Muscle layer of duodenum (tissue), 2 donors: ENCODE measurements at regions not wholly inside any gene's neighbourhood (a gene's known extent, or its start where the extent isn't known, plus 50 kb on each side); places are given as distances from the start of the nearest gene placed in this dataset.
"Not testable (repeated sequence)": the region's sequence is repeated elsewhere in the genome, so short reads cannot be mapped to it uniquely, and the experiment has no call there.

Source experiments
- H3K27ac ChIP-seq: one replicate; pipeline ENCODE4 v1.7.0; 2013; ENCODE audit warnings: mild to moderate bottlenecking, low read length
- H3K27me3 ChIP-seq: one replicate; pipeline ENCODE4 v1.7.0; 2013; ENCODE audit warnings: low read depth, mild to moderate bottlenecking, control low read depth, low read length
- H3K36me3 ChIP-seq, 2 donors: one replicate each; pipeline ENCODE4 v1.7.0; 2013; ENCODE audit warnings: low read length in 2 of 2, control low read depth in 1 of 2, mild to moderate bottlenecking in 1 of 2; ENCODE audit not compliant: insufficient read depth in 2 of 2, control insufficient read depth in 1 of 2
- H3K4me1 ChIP-seq, 2 donors: one replicate each; pipeline ENCODE4 v1.7.0; 2013; ENCODE audit warnings: low read length in 2 of 2, mild to moderate bottlenecking in 2 of 2, control low read depth in 1 of 2, moderate library complexity in 1 of 2; ENCODE audit not compliant: insufficient read depth in 2 of 2, control insufficient read depth in 1 of 2
- H3K4me3 ChIP-seq, 2 donors: one replicate each; pipeline ENCODE4 v1.7.0; 2013; ENCODE audit warnings: low read length in 2 of 2, low read depth in 1 of 2, mild to moderate bottlenecking in 1 of 2
- H3K9me3 ChIP-seq, 2 donors: one replicate each; pipeline ENCODE4 v1.7.0; 2013; ENCODE audit warnings: low read length in 2 of 2, control low read depth in 1 of 2, mild to moderate bottlenecking in 1 of 2; ENCODE audit not compliant: control insufficient read depth in 1 of 2
- donor health status: healthy.

GRCh38 chr16:9627427-9627826 is 536.0 kb downstream of the HAPSTR1 start:
- Histone ChIP-seq H3K4me3 (no peak overlapping the region), H3K27me3 (no peaks in the 10 kb centered on the region), H3K27ac (no peak overlapping the region), H3K9me3 (no peaks in the 10 kb centered on the region), H3K4me1 (no peaks in the 10 kb centered on the region), H3K36me3 (no peaks in the 10 kb centered on the region)

- no peaks in the 10 kb centered on the region for H3K4me1 ChIP-seq
- no peaks in the 10 kb centered on the region for H3K36me3 ChIP-seq
- H3K4me3 ChIP-seq: no peak overlapping the region
- no peaks in the 10 kb centered on the region for H3K9me3 ChIP-seq
- no peaks in the 10 kb centered on the region for H3K27me3 ChIP-seq
- no peak overlapping the region for H3K27ac ChIP-seq
These were observed 538.7 kb downstream of the HAPSTR1 start for GRCh38 chr16:9630119-9630518.

- Histone ChIP-seq H3K4me3 (no peak overlapping the region), H3K9me3 (no peaks in the 10 kb centered on the region), H3K27me3 (no peaks in the 10 kb centered on the region), H3K27ac (no peak overlapping the region), H3K4me1 (no peaks in the 10 kb centered on the region), H3K36me3 (no peaks in the 10 kb centered on the region)
These were observed 539.5 kb downstream of the HAPSTR1 start for GRCh38 chr16:9630985-9631384.

GRCh38 chr16:9633844-9634243 is 542.4 kb downstream of the HAPSTR1 start:
- H3K4me3 ChIP-seq: no peak overlapping the region
- H3K36me3 ChIP-seq: no peaks in the 10 kb centered on the region
- no peaks in the 10 kb centered on the region for H3K9me3 ChIP-seq
- no peak overlapping the region for H3K27ac ChIP-seq
- no peaks in the 10 kb centered on the region for H3K27me3 ChIP-seq
- no peaks in the 10 kb centered on the region for H3K4me1 ChIP-seq

- H3K4me1 ChIP-seq, H3K27me3 ChIP-seq, H3K9me3 ChIP-seq, H3K27ac ChIP-seq, H3K4me3 ChIP-seq, H3K36me3 ChIP-seq: not testable (repeated sequence)
These were observed 543.8 kb downstream of the HAPSTR1 start for GRCh38 chr16:9635150-9635720.

- no peak overlapping the region for H3K4me3 ChIP-seq
- no peaks in the 10 kb centered on the region for H3K4me1 ChIP-seq
- no peaks in the 10 kb centered on the region for H3K36me3 ChIP-seq
- no peak overlapping the region for H3K27ac ChIP-seq
- no peaks in the 10 kb centered on the region for H3K27me3 ChIP-seq
- peaks cover 0 to 3% of the 10 kb centered on the region in 2 donors for H3K9me3 ChIP-seq
These were observed 538.0 kb downstream of the GRIN2A start for GRCh38 chr16:9644258-9644657.

- Histone ChIP-seq H3K9me3 (no peaks in the 10 kb centered on the region), H3K27me3 (no peaks in the 10 kb centered on the region), H3K4me3 (no peak overlapping the region), H3K27ac (no peak overlapping the region), H3K36me3 (no peaks in the 10 kb centered on the region), H3K4me1 (no peaks in the 10 kb centered on the region)
These were observed 536.3 kb downstream of the GRIN2A start for GRCh38 chr16:9645911-9646310.

GRCh38 chr16:9647981-9648701 is 534.1 kb downstream of the GRIN2A start:
- H3K4me3 ChIP-seq: no peak overlapping the region
- H3K36me3 ChIP-seq: no peaks in the 10 kb centered on the region
- no peaks in the 10 kb centered on the region for H3K9me3 ChIP-seq
- H3K27me3 ChIP-seq: no peaks in the 10 kb centered on the region
- no peak overlapping the region for H3K27ac ChIP-seq
- no peaks in the 10 kb centered on the region for H3K4me1 ChIP-seq

GRCh38 chr16:9650284-9650683 is 531.9 kb downstream of the GRIN2A start:
- Histone ChIP-seq H3K9me3 (no peaks in the 10 kb centered on the region), H3K4me1 (no peaks in the 10 kb centered on the region), H3K36me3 (no peaks in the 10 kb centered on the region), H3K27me3 (no peaks in the 10 kb centered on the region), H3K4me3 (no peak overlapping the region), H3K27ac (no peak overlapping the region)

- H3K27me3 ChIP-seq: no peaks in the 10 kb centered on the region
- no peaks in the 10 kb centered on the region for H3K9me3 ChIP-seq
- no peak overlapping the region for H3K27ac ChIP-seq
- H3K4me1 ChIP-seq: no peaks in the 10 kb centered on the region
- H3K36me3 ChIP-seq: no peaks in the 10 kb centered on the region
- H3K4me3 ChIP-seq: no peak overlapping the region
These were observed 527.2 kb downstream of the GRIN2A start for GRCh38 chr16:9655051-9655450.

GRCh38 chr16:9657641-9658040 is 524.6 kb downstream of the GRIN2A start:
- Histone ChIP-seq H3K27ac (no peak overlapping the region), H3K36me3 (no peaks in the 10 kb centered on the region), H3K27me3 (no peaks in the 10 kb centered on the region), H3K4me3 (no peak overlapping the region), H3K9me3 (no peaks in the 10 kb centered on the region), H3K4me1 (no peaks in the 10 kb centered on the region)

- Histone ChIP-seq H3K27ac (no peak overlapping the region), H3K4me3 (no peak overlapping the region), H3K36me3 (no peaks in the 10 kb centered on the region), H3K9me3 (no peaks in the 10 kb centered on the region), H3K4me1 (no peaks in the 10 kb centered on the region), H3K27me3 (no peaks in the 10 kb centered on the region)
These were observed 524.1 kb downstream of the GRIN2A start for GRCh38 chr16:9658164-9658563.
